ENCODE measurements at regions not wholly inside any gene's neighbourhood (a gene's known extent, or its start where the extent isn't known, plus 50 kb on each side); places are given as distances from the start of the nearest gene placed in this dataset.

DNA sequence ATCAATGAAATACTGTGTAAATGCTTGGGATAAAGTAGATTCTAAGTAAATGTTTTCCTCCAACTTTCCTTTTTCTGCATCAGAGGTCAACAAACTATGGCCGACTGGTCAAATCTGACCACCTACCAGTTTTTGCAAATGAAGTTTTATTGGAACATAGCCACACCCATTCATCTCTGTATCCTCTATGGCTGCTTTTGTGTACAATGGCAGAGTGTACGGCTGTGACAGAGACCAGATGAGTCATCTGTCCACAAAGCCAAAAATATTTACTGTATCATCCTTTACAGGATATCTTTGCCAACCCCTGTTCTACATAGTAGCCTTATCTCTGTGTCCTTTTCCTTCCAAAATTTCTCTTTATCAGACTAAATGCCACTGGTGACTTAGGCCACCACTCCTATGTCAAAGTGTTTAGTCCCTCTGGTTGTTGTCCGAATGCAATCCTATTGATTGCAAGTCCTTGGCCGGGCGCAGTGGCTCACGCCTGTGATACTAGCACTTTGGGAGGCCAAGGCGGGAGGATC, 218.4 kb upstream of the KLF4 start:
- no peak overlapping the region for H2AFZ ChIP-seq (ENCODE audit: low read length)
- no peaks in the 10 kb centered on the region for H3K79me1 ChIP-seq (ENCODE audit: insufficient read depth, low read depth, low read length, poor library complexity, severe bottlenecking)
- H4K91ac ChIP-seq (ENCODE audit: insufficient read length, low read depth, low read length), result no peak overlapping the region
- no peaks in the 10 kb centered on the region; the same call in 1 of the 2 replicates for H3K27me3 Mint-ChIP-seq (ENCODE audit: low read depth)
- H2BK15ac ChIP-seq (ENCODE audit: low read depth, low read length), result no peak overlapping the region
- no peak overlapping the region for H3T11ph ChIP-seq (ENCODE audit: low read length)
- no peak overlapping the region for H2BK120ac ChIP-seq (ENCODE audit: low read depth, low read length, poor library complexity, severe bottlenecking)
- H3K9me3 Mint-ChIP-seq, result no peaks in the 10 kb centered on the region; a peak in 1 of 5 replicates
- no peak overlapping the region for H2BK12ac ChIP-seq (ENCODE audit: insufficient read length, low read depth, low read length)
- no peak overlapping the region for H4K8ac ChIP-seq (replicated peaks; ENCODE audit: insufficient read length, low read depth, low read length)
- no peak overlapping the region for H3K56ac ChIP-seq (ENCODE audit: insufficient read length, low read depth, low read length)
- no peaks in the 10 kb centered on the region for H3K27me3 ChIP-seq (ENCODE audit: insufficient read depth, low read length)
- no peak overlapping the region for H3K4me3 Mint-ChIP-seq
- H3K79me2 ChIP-seq (ENCODE audit: insufficient read depth, low read length), result no peaks in the 10 kb centered on the region
- H3K4ac ChIP-seq (ENCODE audit: low read depth, low read length), result no peak overlapping the region
- no peaks in the 10 kb centered on the region for H3K23me2 ChIP-seq (ENCODE audit: insufficient read length, low read depth, low read length, poor library complexity, severe bottlenecking)
- no peak overlapping the region for H3K23ac ChIP-seq (ENCODE audit: insufficient read length, low read depth, low read length)
- no peak overlapping the region for H3K27ac Mint-ChIP-seq
- no peak overlapping the region for H3K14ac ChIP-seq (ENCODE audit: insufficient read depth, low read length)
- H3K4me1 Mint-ChIP-seq, result no peaks in the 10 kb centered on the region
- TF ChIP-seq, protein P1, sequence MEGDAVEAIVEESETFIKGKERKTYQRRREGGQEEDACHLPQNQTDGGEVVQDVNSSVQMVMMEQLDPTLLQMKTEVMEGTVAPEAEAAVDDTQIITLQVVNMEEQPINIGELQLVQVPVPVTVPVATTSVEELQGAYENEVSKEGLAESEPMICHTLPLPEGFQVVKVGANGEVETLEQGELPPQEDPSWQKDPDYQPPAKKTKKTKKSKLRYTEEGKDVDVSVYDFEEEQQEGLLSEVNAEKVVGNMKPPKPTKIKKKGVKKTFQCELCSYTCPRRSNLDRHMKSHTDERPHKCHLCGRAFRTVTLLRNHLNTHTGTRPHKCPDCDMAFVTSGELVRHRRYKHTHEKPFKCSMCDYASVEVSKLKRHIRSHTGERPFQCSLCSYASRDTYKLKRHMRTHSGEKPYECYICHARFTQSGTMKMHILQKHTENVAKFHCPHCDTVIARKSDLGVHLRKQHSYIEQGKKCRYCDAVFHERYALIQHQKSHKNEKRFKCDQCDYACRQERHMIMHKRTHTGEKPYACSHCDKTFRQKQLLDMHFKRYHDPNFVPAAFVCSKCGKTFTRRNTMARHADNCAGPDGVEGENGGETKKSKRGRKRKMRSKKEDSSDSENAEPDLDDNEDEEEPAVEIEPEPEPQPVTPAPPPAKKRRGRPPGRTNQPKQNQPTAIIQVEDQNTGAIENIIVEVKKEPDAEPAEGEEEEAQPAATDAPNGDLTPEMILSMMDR (conservative IDR thresholded peaks at IDR 0.05), result no peak
- DNase-seq, result no peak
- H3K18ac ChIP-seq (ENCODE audit: insufficient read length, low read depth, low read length), result no peak overlapping the region
- H3K36me3 Mint-ChIP-seq (ENCODE audit: insufficient read depth in 1 of 3, low read depth in 3 of 3), result no peaks in the 10 kb centered on the region; a peak in 2 of 7 replicates
- no peak overlapping the region for H4K5ac ChIP-seq (ENCODE audit: insufficient read length, low read depth, low read length)
- no peak overlapping the region for H2BK20ac ChIP-seq (ENCODE audit: low read depth, low read length, poor library complexity, severe bottlenecking)
- no peak overlapping the region for H3K9ac ChIP-seq (ENCODE audit: extremely low read depth, insufficient read length, low read length)
- H2AK5ac ChIP-seq (ENCODE audit: insufficient read length, low read length), result no peak overlapping the region
- H3K4me1 ChIP-seq (ENCODE audit: insufficient read depth, low read length), result no peaks in the 10 kb centered on the region
- H4K20me1 ChIP-seq (ENCODE audit: control insufficient read depth, insufficient read depth, insufficient read length), result no peaks in the 10 kb centered on the region
- H3K27ac ChIP-seq (ENCODE audit: insufficient read length, low read depth, low read length), result no peak overlapping the region
- no peak overlapping the region for H2BK5ac ChIP-seq (ENCODE audit: insufficient read length, low read length)
- no CpG with 5 or more reads among the region's 7 CpGs for WGBS (ENCODE audit: extremely low coverage, insufficient read length, low lambda C conversion rate)
- no peak overlapping the region for H3K4me2 ChIP-seq (ENCODE audit: insufficient read depth, insufficient read length, low read length)
- no peaks in the 10 kb centered on the region for H3K9me3 ChIP-seq (ENCODE audit: control insufficient read depth, low read depth, low read length)
